Tibial nerve (tissue), 4 donors: ENCODE measurements at regions not wholly inside any gene's neighbourhood (a gene's known extent, or its start where the extent isn't known, plus 50 kb on each side); places are given as distances from the start of the nearest gene placed in this dataset.

Source experiments
- CTCF ChIP-seq, 5 experiments: fragments of 200-600 bp in 3 of 5; fragments of 450-650 bp in 2 of 5; sonication (generic) in 3 of 5; IDR thresholded peaks; one replicate each; pipeline ENCODE4 v1.5.1; 2016 to 2019; ENCODE audit warnings: antibody characterized with exemption in 5 of 5, mild to moderate bottlenecking in 3 of 5, moderate library complexity in 2 of 5
- EP300 ChIP-seq, 2 donors: sonication (generic); formaldehyde crosslinking; IDR thresholded peaks; one replicate each; pipeline ENCODE4 v1.6.1; 2017; ENCODE audit warnings: antibody characterized with exemption in 2 of 2, mild to moderate bottlenecking in 1 of 2
- POLR2A ChIP-seq, 2 donors: fragments of 450-650 bp; IDR thresholded peaks; one replicate each; pipeline ENCODE4 v1.6.1; 2017; ENCODE audit warnings: antibody characterized with exemption in 2 of 2, mild to moderate bottlenecking in 2 of 2, moderate library complexity in 2 of 2

GRCh38 chr7:125664625-125665024 lies 735.0 kb upstream of the POT1 start:
- TF ChIP-seq CTCF (IDR thresholded peaks at IDR 0.05) (no peak), EP300 (IDR thresholded peaks at IDR 0.05) (no peak), POLR2A (IDR thresholded peaks at IDR 0.05) (no peak)
